GM20000 (cell line): ENCODE measurements at regions not wholly inside any gene's neighbourhood (a gene's known extent, or its start where the extent isn't known, plus 50 kb on each side); places are given as distances from the start of the nearest gene placed in this dataset.

ENCODE experiments used
- DNase-seq: peaks from one replicate; pipeline ENCODE4 v3.0.0; 2012; ENCODE audit warnings: low spot score
- CTCF ChIP-seq: IDR thresholded peaks from 2 replicates; pipeline ENCODE4 v1.5.1; 2012; ENCODE audit warnings: mild to moderate bottlenecking, control low read depth; ENCODE audit errors: extremely low read depth, missing control alignments

- TF ChIP-seq CTCF = no peak
- DNase-seq = no peak
Observed at GRCh38 chr5:158255609-158256008, 396.7 kb upstream of the CLINT1 start.

GRCh38 chr5:158246661-158247060 is 387.7 kb upstream of the CLINT1 start:
- no peak for TF ChIP-seq CTCF
- DNase-seq = no peak

- TF ChIP-seq CTCF = no peak
- no peak for DNase-seq
Observed at GRCh38 chr5:158245513-158245912, 386.6 kb upstream of the CLINT1 start.

- no peak for DNase-seq
Observed at GRCh38 chr5:158244882-158245281, 385.9 kb upstream of the CLINT1 start.

GRCh38 chr5:158236511-158237335 is 377.8 kb upstream of the CLINT1 start:
- DNase-seq = no peak
- no peak for TF ChIP-seq CTCF

More at GRCh38 chr5:158244882-158245281, 385.9 kb upstream of the CLINT1 start:
- no peak for TF ChIP-seq CTCF

GRCh38 chr5:158235159-158235547 is 376.2 kb upstream of the CLINT1 start:
- no peak for TF ChIP-seq CTCF
- DNase-seq = no peak

- no peak for TF ChIP-seq CTCF
- DNase-seq = no peak
Observed at GRCh38 chr5:158234323-158235158, 375.6 kb upstream of the CLINT1 start.
